Cardiac fibroblast (primary cell): ENCODE measurements at regions not wholly inside any gene's neighbourhood (a gene's known extent, or its start where the extent isn't known, plus 50 kb on each side); places are given as distances from the start of the nearest gene placed in this dataset.

Source experiments
- DNase-seq, 2 donors: peaks; one replicate each; pipeline versions ENCODE4 v3.0.0 to v3.0.0-alpha.2; 2010; ENCODE audit warnings: low read depth in 2 of 2
- H3K4me3 ChIP-seq, 2 donors: replicated peaks in 1 of 2; 1 replicate in 1 of 2; 2 replicates in 1 of 2; pipeline ENCODE4 v1.5.1; 2011; ENCODE audit warnings: low read depth in 2 of 2, low read length in 2 of 2, mild to moderate bottlenecking in 2 of 2, moderate library complexity in 1 of 2
- CTCF ChIP-seq: IDR thresholded peaks from one replicate; pipeline ENCODE4 v1.5.1; 2011; ENCODE audit warnings: low read depth, mild to moderate bottlenecking, low read length, inconsistent platforms

GRCh38 chr5:28217695-28218094 lies 1179.3 kb upstream of the CDH9 start:
- no peak for DNase-seq
- TF ChIP-seq CTCF, result no peak
- no peak overlapping the region for H3K4me3 ChIP-seq

GRCh38 chr5:28216939-28217360 lies 1178.6 kb upstream of the CDH9 start:
- no peak overlapping the region for H3K4me3 ChIP-seq
- no peak for DNase-seq
- TF ChIP-seq CTCF, result no peak

- no peak for TF ChIP-seq CTCF
- DNase-seq, result no peak
- no peak overlapping the region for H3K4me3 ChIP-seq
Measured at GRCh38 chr5:28215091-28215490, 1176.7 kb upstream of the CDH9 start.

- H3K4me3 ChIP-seq, result no peak overlapping the region
- TF ChIP-seq CTCF, result no peak
- DNase-seq, result no peak
Measured at GRCh38 chr5:28214292-28214691, 1175.9 kb upstream of the CDH9 start.

GRCh38 chr5:28208356-28208755 lies 1170.0 kb upstream of the CDH9 start:
- TF ChIP-seq CTCF, result no peak
- DNase-seq, result no peak
- H3K4me3 ChIP-seq, result no peak overlapping the region

GRCh38 chr5:28190011-28190410 lies 1151.6 kb upstream of the CDH9 start:
- H3K4me3 ChIP-seq, result no peak overlapping the region
- TF ChIP-seq CTCF, result no peak
- no peak for DNase-seq

GRCh38 chr5:28174691-28175090 lies 1136.3 kb upstream of the CDH9 start:
- no peak overlapping the region for H3K4me3 ChIP-seq
- TF ChIP-seq CTCF, result no peak
- DNase-seq, result no peak
